BJ (cell line): ENCODE measurements at regions not wholly inside any gene's neighbourhood (a gene's known extent, or its start where the extent isn't known, plus 50 kb on each side); places are given as distances from the start of the nearest gene placed in this dataset.

Experiments
- CTCF ChIA-PET: fragments of 350-600 bp; formaldehyde crosslinking; extraction: SDS; loops from one replicate; lab custom pipeline; 2021; ENCODE audit warnings: antibody characterized with exemption, inconsistent platforms; lab: Yijun Ruan, JAX
- POLR2A ChIA-PET: fragments of 300-600 bp; sonication (Branson Sonifier 250); formaldehyde crosslinking; extraction: SDS; loops from one replicate; lab custom pipeline; 2021; ENCODE audit warnings: antibody characterized with exemption; lab: Charles Lee
- DNase-seq: peaks from one replicate; pipeline ENCODE4 v3.0.0-alpha.2; 2011; ENCODE audit warnings: low read depth
- H3K27me3 ChIP-seq: 2 replicates; pipeline ENCODE4 v1.6.0; 2011; ENCODE audit warnings: low read length; ENCODE audit not compliant: control insufficient read depth, insufficient read depth
- H3K36me3 ChIP-seq: 2 replicates; pipeline ENCODE4 v1.5.1; 2011; ENCODE audit warnings: low read length; ENCODE audit not compliant: control insufficient read depth, insufficient read depth
- H3K4me3 ChIP-seq: 2 replicates; pipeline ENCODE4 v1.5.1; 2011; ENCODE audit warnings: low read depth, mild to moderate bottlenecking, control low read depth, low read length
- TF ChIP-seq, protein P1 (sequence below): IDR thresholded peaks from 2 replicates; pipeline ENCODE4 v1.5.1; 2011; ENCODE audit warnings: low read depth, mild to moderate bottlenecking, control low read depth, inconsistent platforms, low read length, moderate library complexity; ENCODE audit not compliant: insufficient read depth

DNA sequence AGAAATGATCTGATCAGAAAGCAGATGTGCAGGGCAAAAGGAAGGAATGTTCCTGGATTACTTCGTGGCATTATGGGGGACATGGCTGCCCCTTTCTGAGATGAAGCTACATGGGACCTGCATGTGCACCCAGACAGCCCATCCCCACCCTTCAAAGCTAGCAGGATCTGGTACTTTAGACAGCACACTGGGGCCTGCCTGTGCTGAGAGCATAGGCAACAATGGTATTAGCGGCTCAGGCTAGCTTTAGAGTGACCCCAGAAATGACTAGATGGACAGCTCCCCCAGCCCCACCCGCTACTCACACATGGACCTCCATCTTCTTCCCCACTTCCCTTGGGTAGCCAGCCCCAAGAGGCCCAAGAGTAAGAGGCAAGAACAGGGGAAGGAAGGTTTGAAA lies 61.5 kb upstream of the NFE2L2 start:
- ChIA-PET CTCF (interaction anchor here (1.7 to 2.2 kb wide), 2 partner anchors 62 to 161 kb away, joined by 11 to 12 read pairs; partner anchors contain the start of gene NFE2L2), POLR2A (interaction anchor here (0.5 kb wide), 1 partner anchor 86 kb away, joined by 9 read pairs; no protein-coding TSS in a partner anchor)
- Histone ChIP-seq H3K27me3 (no peaks in the 10 kb centered on the region; the same call in 1 of the 2 replicates), H3K36me3 (no peaks in the 10 kb centered on the region), H3K4me3 (no peak overlapping the region)
- TF ChIP-seq, protein P1, sequence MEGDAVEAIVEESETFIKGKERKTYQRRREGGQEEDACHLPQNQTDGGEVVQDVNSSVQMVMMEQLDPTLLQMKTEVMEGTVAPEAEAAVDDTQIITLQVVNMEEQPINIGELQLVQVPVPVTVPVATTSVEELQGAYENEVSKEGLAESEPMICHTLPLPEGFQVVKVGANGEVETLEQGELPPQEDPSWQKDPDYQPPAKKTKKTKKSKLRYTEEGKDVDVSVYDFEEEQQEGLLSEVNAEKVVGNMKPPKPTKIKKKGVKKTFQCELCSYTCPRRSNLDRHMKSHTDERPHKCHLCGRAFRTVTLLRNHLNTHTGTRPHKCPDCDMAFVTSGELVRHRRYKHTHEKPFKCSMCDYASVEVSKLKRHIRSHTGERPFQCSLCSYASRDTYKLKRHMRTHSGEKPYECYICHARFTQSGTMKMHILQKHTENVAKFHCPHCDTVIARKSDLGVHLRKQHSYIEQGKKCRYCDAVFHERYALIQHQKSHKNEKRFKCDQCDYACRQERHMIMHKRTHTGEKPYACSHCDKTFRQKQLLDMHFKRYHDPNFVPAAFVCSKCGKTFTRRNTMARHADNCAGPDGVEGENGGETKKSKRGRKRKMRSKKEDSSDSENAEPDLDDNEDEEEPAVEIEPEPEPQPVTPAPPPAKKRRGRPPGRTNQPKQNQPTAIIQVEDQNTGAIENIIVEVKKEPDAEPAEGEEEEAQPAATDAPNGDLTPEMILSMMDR = no peak
- no peak for DNase-seq

DNA sequence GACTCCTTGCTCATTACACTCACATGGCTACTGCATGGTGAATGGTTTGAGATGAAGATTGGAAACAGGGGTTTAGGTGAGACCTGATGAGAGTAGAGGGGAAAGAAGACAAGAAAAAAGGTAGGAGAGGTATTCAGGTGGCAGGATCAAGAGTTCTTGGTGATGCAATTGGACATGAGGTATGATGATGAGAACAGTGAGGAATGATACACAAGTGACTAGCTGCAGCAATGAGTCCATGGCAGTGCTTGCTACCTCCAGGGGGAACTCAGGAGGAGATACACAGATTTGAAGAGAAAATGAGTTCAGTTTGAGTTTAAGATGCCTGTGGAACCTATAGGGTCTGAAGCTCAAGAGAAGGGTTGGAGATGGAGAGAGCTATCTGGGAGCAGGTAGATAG lies 62.1 kb upstream of the NFE2L2 start:
- no peaks in the 10 kb centered on the region; the same call in 1 of the 2 replicates for H3K27me3 ChIP-seq
- no peak for DNase-seq
- ChIA-PET CTCF (interaction anchor here (0.7 to 2.2 kb wide), 3 partner anchors 62 to 162 kb away, joined by 3 to 12 read pairs (median 11); partner anchors contain the start of gene NFE2L2), POLR2A (no interaction called here)
- no peak overlapping the region for H3K4me3 ChIP-seq
- H3K36me3 ChIP-seq = no peaks in the 10 kb centered on the region
- TF ChIP-seq, protein P1 = no peak

DNA sequence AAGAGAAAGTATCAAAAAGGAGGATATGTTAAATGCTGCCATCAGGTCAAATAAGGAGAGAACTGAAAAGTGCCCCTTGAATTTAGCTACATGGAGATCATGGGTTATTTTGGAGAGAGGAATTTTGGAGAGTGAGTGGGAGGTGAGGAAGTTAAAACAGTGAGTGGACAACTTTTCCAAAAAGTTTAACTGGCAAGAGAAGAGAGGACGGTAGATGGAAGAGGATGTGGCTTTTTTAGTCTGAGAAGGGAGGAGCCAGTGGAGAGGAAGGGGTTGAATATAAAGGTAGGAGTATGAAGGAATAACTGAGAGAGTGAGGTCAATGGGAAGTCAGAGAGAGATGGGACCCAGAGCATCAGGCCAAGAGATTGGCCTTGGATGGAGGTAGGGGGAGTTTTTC lies 62.5 kb upstream of the NFE2L2 start:
- no peak for DNase-seq
- CTCF ChIA-PET = interaction anchor here (0.7 to 2.2 kb wide), 3 partner anchors 63 to 162 kb away, joined by 3 to 12 read pairs (median 11); partner anchors contain the start of gene NFE2L2
- Histone ChIP-seq H3K4me3 (no peak overlapping the region), H3K27me3 (no peaks in the 10 kb centered on the region; the same call in 1 of the 2 replicates), H3K36me3 (no peaks in the 10 kb centered on the region)
- POLR2A ChIA-PET = no interaction called here
- TF ChIP-seq, protein P1 = no peak

DNA sequence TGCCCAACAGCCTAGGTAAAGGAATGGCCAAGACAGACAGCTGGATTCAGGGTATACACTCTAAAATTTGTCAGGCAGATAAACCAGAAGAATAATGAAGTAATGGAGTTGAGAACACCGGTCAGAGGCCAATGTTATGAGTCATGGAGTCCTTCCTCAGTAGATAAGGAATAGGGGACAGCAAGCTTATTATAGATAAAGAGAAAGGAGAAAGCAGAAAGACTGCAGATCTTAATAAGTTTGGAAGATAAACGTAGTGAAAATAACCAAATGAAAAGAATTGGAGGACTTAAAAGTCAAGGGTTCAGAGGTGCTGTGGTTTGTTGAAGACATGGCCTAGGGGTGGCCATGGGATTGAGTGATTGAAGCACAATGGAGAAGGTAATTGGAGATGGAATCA lies 63.5 kb upstream of the NFE2L2 start:
- POLR2A ChIA-PET = no interaction called here
- H3K36me3 ChIP-seq = no peaks in the 10 kb centered on the region
- no peak for DNase-seq
- no peak overlapping the region for H3K4me3 ChIP-seq
- no peaks in the 10 kb centered on the region; the same call in 1 of the 2 replicates for H3K27me3 ChIP-seq
- TF ChIP-seq, protein P1 = no peak
- CTCF ChIA-PET = no interaction called here

DNA sequence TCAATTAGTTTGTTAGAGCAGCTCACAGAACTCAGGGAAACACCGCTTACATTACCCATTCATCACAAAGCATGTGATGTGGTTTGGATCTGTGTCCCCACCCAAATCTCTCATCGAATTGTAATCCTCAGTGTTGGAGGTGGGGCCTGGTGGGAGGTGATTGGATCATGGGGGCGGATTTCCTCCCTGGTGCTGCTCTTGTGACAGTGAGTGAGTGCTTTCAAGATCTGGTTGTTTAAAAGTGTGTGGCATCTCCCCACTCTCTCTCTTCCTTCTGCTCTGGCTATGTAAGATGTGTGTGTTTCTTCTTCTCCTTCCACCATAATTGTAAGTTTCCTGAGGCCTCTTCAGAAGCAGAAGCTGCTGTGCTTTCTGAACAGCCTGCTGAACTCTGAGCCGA lies 63.5 kb upstream of the AGPS start:
- Histone ChIP-seq H3K36me3 (no peaks in the 10 kb centered on the region), H3K4me3 (no peak overlapping the region), H3K27me3 (no peaks in the 10 kb centered on the region; the same call in 1 of the 2 replicates)
- TF ChIP-seq, protein P1 = no peak
- no peak for DNase-seq
- ChIA-PET CTCF (interaction anchor here (1.5 to 1.8 kb wide), 3 partner anchors 33 to 180 kb away, joined by 3 to 5 read pairs (median 5); no protein-coding TSS in a partner anchor), POLR2A (no interaction called here)
